GM20000 (cell line): ENCODE measurements at regions not wholly inside any gene's neighbourhood (a gene's known extent, or its start where the extent isn't known, plus 50 kb on each side); places are given as distances from the start of the nearest gene placed in this dataset.
"Not testable (repeated sequence)": the region's sequence is repeated elsewhere in the genome, so short reads cannot be mapped to it uniquely, and the experiment has no call there.

Experiments
- DNase-seq: peaks from one replicate; pipeline ENCODE4 v3.0.0; 2012; ENCODE audit warnings: low spot score
- CTCF ChIP-seq: IDR thresholded peaks from 2 replicates; pipeline ENCODE4 v1.5.1; 2012; ENCODE audit warnings: mild to moderate bottlenecking, control low read depth; ENCODE audit errors: extremely low read depth, missing control alignments

DNA sequence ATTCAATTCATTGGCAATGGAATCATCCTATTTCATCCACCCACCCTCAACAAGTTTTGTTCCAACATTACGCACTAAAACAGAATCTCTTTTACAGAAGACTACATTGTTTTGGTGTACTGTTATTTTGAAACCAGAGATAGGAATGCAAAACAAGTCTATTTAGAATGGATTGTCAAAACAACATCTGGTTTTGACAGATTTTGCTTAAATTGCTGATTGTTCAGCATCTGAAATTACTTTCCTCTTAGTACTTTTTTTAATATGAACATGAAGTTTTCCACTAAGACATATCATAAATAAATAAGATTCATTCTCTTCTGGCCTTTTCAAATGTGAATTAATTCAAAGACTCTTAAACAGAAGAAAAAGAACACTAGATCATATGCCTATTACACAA lies 323.9 kb upstream of the TFPI start:
- no peak for DNase-seq
- no peak for TF ChIP-seq CTCF

- TF ChIP-seq CTCF, result no peak
- no peak for DNase-seq
Measured at GRCh38 chr2:187879491-187879890, 325.3 kb upstream of the TFPI start.

- DNase-seq, result no peak
- no peak for TF ChIP-seq CTCF
Measured at GRCh38 chr2:187884003-187884402, 329.8 kb upstream of the TFPI start.

GRCh38 chr2:187890690-187891089 lies 336.5 kb upstream of the TFPI start:
- no peak for DNase-seq
- no peak for TF ChIP-seq CTCF

GRCh38 chr2:187900021-187900420 lies 345.8 kb upstream of the TFPI start:
- no peak for DNase-seq
- no peak for TF ChIP-seq CTCF

- no peak for TF ChIP-seq CTCF
- no peak for DNase-seq
Measured at GRCh38 chr2:187906021-187906420, 351.8 kb upstream of the TFPI start.

DNA sequence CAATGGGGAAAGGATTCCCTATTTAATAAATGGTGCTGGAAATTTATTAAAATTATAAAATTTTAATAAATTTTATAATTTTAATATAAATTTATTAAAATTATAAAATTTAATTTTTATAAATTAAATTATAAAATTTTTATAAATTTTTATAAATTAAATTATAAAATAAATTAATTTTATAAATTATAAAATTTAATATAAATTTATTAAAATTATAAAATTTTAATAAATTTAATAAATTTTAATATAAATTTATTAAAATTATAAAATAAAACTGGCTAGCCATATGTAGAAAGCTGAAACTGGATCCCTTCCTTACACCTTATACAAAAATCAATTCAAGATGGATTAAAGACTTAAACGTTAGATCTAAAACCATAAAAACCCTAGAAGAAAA lies 356.7 kb upstream of the TFPI start:
- not testable (repeated sequence) for DNase-seq

DNA sequence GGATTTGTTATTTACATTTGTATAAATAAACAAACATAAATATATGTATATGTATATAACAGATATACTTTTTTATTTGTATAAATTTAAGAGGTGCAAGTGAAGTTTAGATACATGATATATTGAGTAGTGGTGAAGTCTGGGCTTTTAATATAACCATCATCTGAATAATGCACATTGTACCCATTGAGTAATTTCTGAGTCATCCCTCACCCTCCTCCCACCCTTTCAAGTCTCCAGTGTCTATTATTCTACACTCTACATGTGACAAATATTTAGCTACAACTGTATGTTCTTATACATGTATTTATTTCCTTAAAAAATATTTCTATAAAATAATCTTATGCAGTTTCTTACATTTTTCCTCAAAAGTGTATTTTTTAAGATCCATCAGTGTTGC lies 358.7 kb upstream of the TFPI start:
- DNase-seq, result no peak

More for the DNA sequence above, 358.7 kb upstream of the TFPI start:
- TF ChIP-seq CTCF, result no peak
